GM13976 (cell line): ENCODE measurements at regions not wholly inside any gene's neighbourhood (a gene's known extent, or its start where the extent isn't known, plus 50 kb on each side); places are given as distances from the start of the nearest gene placed in this dataset.

Experiments used
- DNase-seq: peaks from one replicate; pipeline ENCODE4 v3.0.0; 2012; ENCODE audit warnings: low spot score
- in situ Hi-C: fragments of 300-500 bp; cut with MboI; formaldehyde crosslinking; loops from one replicate; pipeline ENCODE4 v1.12.0; 2022; ENCODE audit warnings: low sequenced_read_pairs, mixed read lengths, inconsistent platforms; ENCODE audit not compliant: unreplicated experiment
- TF ChIP-seq, protein P1 (sequence below): IDR thresholded peaks from 2 replicates; pipeline ENCODE4 v1.5.1; 2012; ENCODE audit warnings: borderline replicate concordance, mild to moderate bottlenecking; ENCODE audit not compliant: insufficient read depth; ENCODE audit errors: extremely low read depth, missing control alignments, control extremely low read depth

DNA sequence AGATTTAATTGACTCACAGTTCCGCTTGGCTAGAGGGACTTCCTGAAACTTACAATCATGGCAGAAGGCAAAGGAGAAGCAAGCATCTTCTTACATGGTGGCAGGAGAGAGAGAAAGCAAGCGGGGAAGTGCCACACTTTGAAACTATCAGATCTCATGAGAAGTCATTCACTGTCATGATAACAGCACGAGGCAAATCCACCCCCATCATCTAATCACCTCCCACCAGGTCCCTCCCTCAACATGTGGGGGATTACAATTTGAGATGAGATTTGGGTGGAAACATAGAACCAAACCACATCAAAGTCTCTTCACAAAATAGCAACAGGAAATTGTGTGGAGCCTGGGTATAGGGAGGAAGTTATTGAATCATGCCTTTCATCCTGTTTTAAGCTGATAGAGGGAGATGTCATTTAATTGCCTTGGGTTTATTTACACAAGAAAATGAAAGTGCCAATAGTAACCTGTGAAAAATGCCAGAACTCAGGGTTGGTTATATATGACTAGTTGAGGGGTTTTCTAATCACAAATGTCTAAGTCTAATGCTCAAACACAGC is 624.8 kb upstream of the LMCD1 start:
- no peak for DNase-seq
- TF ChIP-seq, protein P1, sequence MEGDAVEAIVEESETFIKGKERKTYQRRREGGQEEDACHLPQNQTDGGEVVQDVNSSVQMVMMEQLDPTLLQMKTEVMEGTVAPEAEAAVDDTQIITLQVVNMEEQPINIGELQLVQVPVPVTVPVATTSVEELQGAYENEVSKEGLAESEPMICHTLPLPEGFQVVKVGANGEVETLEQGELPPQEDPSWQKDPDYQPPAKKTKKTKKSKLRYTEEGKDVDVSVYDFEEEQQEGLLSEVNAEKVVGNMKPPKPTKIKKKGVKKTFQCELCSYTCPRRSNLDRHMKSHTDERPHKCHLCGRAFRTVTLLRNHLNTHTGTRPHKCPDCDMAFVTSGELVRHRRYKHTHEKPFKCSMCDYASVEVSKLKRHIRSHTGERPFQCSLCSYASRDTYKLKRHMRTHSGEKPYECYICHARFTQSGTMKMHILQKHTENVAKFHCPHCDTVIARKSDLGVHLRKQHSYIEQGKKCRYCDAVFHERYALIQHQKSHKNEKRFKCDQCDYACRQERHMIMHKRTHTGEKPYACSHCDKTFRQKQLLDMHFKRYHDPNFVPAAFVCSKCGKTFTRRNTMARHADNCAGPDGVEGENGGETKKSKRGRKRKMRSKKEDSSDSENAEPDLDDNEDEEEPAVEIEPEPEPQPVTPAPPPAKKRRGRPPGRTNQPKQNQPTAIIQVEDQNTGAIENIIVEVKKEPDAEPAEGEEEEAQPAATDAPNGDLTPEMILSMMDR = no peak
- in situ Hi-C loops = no loop called here

DNA sequence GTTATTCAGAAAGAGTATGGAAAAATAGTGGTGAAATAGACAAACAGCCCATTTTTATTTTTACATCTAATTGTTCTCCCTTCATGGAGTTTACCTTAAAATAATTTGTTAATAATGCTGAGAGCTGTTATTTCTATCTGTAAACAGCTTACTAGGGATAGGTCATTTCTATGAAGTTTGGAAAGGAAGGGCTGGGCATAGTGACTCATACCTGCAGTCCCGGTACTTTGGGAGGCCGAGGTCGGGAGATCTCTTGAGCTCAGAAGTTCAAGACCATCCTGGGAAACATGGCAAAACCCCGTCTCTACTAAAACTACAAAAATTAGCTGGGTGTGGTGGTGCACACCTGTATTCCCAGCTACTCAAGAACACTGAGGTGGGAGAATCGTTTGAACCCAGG is 624.3 kb upstream of the LMCD1 start:
- TF ChIP-seq, protein P1 = no peak
- in situ Hi-C loops = no loop called here
- no peak for DNase-seq

DNA sequence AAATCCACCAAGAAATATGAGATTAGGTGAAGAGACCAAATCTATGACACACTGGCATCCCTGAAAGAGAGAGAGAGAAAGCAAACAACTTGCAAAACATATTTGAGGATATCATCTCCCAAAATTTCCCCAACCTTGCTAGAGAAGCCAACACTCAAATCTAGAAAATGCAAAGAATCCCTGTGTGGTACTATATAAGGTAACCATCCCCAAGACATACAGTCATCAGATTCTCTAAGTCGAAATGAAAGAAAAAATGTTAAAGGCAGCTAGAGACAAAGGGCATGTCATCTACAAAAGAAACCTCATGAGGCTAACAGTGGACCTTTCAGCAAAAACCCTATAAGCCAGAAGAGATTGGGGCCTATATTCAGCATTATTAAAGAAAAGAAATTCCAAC is 622.1 kb upstream of the LMCD1 start:
- TF ChIP-seq, protein P1 = no peak
- in situ Hi-C loops = no loop called here
- DNase-seq = no peak

DNA sequence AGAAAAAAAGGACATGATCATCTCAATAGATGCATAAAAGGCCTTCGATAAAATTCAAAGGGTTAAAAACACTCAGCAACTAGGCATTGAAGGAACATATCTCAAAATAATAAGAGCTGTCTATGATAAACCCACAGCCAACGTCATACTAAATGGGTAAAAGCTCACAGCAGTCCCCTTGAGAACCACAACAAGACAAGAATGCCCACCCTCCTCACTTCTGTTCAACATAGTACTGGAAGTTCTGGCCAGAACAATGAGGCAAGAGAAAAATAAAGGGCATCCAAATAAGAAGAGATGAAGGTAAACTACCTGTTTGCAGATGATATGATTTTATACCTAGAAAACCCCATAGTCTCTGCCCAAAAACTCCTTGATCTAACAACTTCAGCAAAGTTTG is 619.7 kb upstream of the LMCD1 start:
- TF ChIP-seq, protein P1 = no peak
- no peak for DNase-seq
- in situ Hi-C loops = no loop called here

DNA sequence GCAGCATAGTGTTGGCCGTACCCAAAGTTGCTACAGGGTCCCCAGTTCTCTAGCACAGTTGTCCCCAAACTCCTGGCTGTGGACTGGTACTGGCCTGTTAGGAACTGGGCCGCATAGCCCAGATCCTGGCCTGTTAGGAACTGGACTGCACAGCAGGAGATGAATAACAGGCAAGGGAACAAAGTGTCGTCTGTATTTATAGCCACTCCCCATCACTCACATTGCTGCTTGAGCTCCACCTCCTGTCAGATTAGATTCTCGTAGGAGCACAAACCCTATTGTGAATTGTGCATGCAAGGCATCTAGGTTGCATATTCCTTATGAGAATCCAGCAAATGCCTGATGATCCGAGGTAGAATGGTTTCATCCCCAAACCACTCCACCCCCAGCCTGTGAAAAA is 604.0 kb upstream of the LMCD1 start:
- no peak for DNase-seq
- TF ChIP-seq, protein P1 = no peak
- in situ Hi-C loops = no loop called here

DNA sequence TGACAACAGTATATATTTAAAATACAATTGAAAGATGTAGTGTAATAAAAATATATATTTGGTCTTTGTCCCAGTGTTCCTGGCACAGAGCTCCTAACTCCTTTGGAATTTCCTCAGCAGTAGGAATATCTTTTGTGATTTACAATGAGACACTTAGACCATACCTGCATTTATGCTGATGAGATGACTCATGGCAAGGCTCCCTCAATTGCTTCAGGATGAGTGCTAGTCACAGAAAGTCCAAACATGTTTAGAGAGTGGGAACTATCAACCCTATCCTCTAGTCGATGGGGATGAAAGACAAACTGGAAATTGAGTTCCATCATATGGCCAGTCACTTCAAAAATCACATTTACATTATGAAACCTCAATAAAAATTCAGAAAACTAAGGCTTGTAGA is 588.3 kb upstream of the LMCD1 start:
- in situ Hi-C loops = no loop called here
- TF ChIP-seq, protein P1 = no peak
- DNase-seq = no peak

DNA sequence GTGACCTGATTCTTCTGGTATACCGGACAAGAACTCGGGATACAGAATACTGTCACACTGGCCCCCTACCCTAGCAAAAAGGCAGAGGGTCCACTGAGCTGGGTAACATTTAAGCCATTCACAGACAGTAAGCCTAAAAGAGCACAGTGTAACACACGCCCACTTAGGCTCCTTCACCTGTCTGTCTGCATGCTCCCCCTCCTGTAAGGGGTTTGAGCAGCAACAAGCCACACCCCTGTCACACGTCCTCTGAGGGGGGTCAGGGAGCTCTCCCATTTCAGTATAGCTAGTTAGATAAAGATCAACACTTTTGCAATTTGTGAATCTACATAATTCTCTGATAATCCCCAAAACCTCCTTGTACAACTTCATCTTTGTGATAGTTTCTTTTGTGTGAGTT is 586.3 kb upstream of the LMCD1 start:
- TF ChIP-seq, protein P1 = no peak
- no peak for DNase-seq
- in situ Hi-C loops = no loop called here
